Caco-2 (cell line): ENCODE measurements at regions not wholly inside any gene's neighbourhood (a gene's known extent, or its start where the extent isn't known, plus 50 kb on each side); places are given as distances from the start of the nearest gene placed in this dataset.

Experiments used
- BruUV-seq: library from RNA; stranded (reverse); fragments of 400-500 nt; replicated peaks from 2 replicates; lab custom pipeline; 2021; lab: Mats Ljungman, UMichigan
- CTCF ChIA-PET: fragments of 300-600 bp; sonication (Branson Sonifier 250); formaldehyde crosslinking; loops from one replicate; lab custom pipeline; 2022; ENCODE audit warnings: antibody characterized with exemption; lab: Charles Lee
- POLR2A ChIA-PET: fragments of 300-600 bp; sonication (Branson Sonifier 250); formaldehyde crosslinking; loops from one replicate; lab custom pipeline; 2022; ENCODE audit warnings: antibody characterized with exemption; lab: Charles Lee
- DNase-seq, 2 experiments: peaks; one replicate each; pipeline versions ENCODE4 v3.0.0 to v3.0.0-alpha.2; 2020 to 2022
- H3K27me3 ChIP-seq: replicated peaks from 2 replicates; pipeline ENCODE4 v1.6.0; 2011; ENCODE audit warnings: low read length; ENCODE audit not compliant: control insufficient read depth, insufficient read depth
- H3K36me3 ChIP-seq: 2 replicates; pipeline ENCODE4 v1.5.1; 2011; ENCODE audit warnings: low read length; ENCODE audit not compliant: control insufficient read depth, insufficient read depth
- H3K4me1 ChIP-seq: fragments of 250-450 bp; sonication (Bioruptor Pico); 2 replicates; pipeline ENCODE4 v1.5.1; 2020; ENCODE audit warnings: mild to moderate bottlenecking
- H3K4me3 ChIP-seq: 2 replicates; pipeline ENCODE4 v1.5.1; 2011; ENCODE audit warnings: low read depth, mild to moderate bottlenecking, control low read depth, low read length
- H3K9me3 ChIP-seq: fragments of 250-450 bp; sonication (Bioruptor Pico); 2 replicates; pipeline ENCODE4 v1.5.1; 2020; ENCODE audit warnings: mild to moderate bottlenecking, moderate library complexity
- H3K27ac Mint-ChIP-seq: one replicate; pipeline ENCODE4 v1.8.0; 2022; ENCODE audit warnings: mixed read lengths; ENCODE audit not compliant: unreplicated experiment
- H3K27me3 Mint-ChIP-seq: one replicate; pipeline ENCODE4 v1.8.0; 2022; ENCODE audit warnings: mixed read lengths; ENCODE audit not compliant: insufficient read depth, unreplicated experiment
- H3K36me3 Mint-ChIP-seq: one replicate; pipeline ENCODE4 v1.8.0; 2022; ENCODE audit warnings: mild to moderate bottlenecking, mixed read lengths; ENCODE audit not compliant: insufficient read depth, unreplicated experiment
- H3K4me1 Mint-ChIP-seq: one replicate; pipeline ENCODE4 v1.8.0; 2022; ENCODE audit warnings: low read depth, mixed read lengths; ENCODE audit not compliant: unreplicated experiment
- H3K4me3 Mint-ChIP-seq: one replicate; pipeline ENCODE4 v1.8.0; 2022; ENCODE audit warnings: mild to moderate bottlenecking, moderate library complexity, mixed read lengths; ENCODE audit not compliant: unreplicated experiment
- H3K9me3 Mint-ChIP-seq: one replicate; pipeline ENCODE4 v1.8.0; 2022; ENCODE audit warnings: mixed read lengths; ENCODE audit not compliant: unreplicated experiment
- CTCF ChIP-seq, 2 experiments: fragments of 200-600 bp in 1 of 2; IDR thresholded peaks; 1 replicate in 1 of 2; 2 replicates in 1 of 2; pipeline versions ENCODE4 v1.5.1 to v1.8.0; 2011 to 2022; ENCODE audit warnings: antibody characterized with exemption in 1 of 2, control low read depth in 1 of 2, inconsistent platforms in 1 of 2, low read depth in 1 of 2, low read length in 1 of 2, mild to moderate bottlenecking in 1 of 2, moderate library complexity in 1 of 2; ENCODE audit not compliant: insufficient read depth in 1 of 2, severe bottlenecking in 1 of 2, unreplicated experiment in 1 of 2
- intact Hi-C: fragments of 100-400 bp; cut with micrococcal nuclease; formaldehyde crosslinking; loops from one replicate; pipeline ENCODE4 v1.10.0; 2022; ENCODE audit not compliant: unreplicated experiment

GRCh38 chr9:82474235-82474634 lies 485.7 kb downstream of the SPATA31D1 start:
- intact Hi-C loops, result loop anchor here (10.0 kb wide), 1 partner anchor 59 kb away; no protein-coding TSS in a partner anchor
- Mint-ChIP-seq H3K27ac (no peak overlapping the region), H3K4me3 (no peak overlapping the region), H3K4me1 (no peaks in the 10 kb centered on the region), H3K27me3 (no peaks in the 10 kb centered on the region), H3K9me3 (no peaks in the 10 kb centered on the region), H3K36me3 (no peaks in the 10 kb centered on the region)
- ChIA-PET CTCF (no interaction called here), POLR2A (no interaction called here)
- no TSS peak for BruUV-seq
- Histone ChIP-seq H3K4me1 (no peaks in the 10 kb centered on the region), H3K36me3 (no peaks in the 10 kb centered on the region), H3K27me3 (no peaks in the 10 kb centered on the region), H3K9me3 (no peaks in the 10 kb centered on the region), H3K4me3 (no peak overlapping the region)
- no peak for DNase-seq
- TF ChIP-seq CTCF (IDR thresholded peaks at IDR 0.05; ENCODE audit: insufficient read depth in 1 of 2, low read depth in 1 of 2, low read length in 1 of 2, severe bottlenecking in 1 of 2, unreplicated experiment in 1 of 2), result no peak

GRCh38 chr9:82475584-82476301 lies 487.2 kb downstream of the SPATA31D1 start:
- intact Hi-C loops, result loop anchor here (10.0 kb wide), 1 partner anchor 61 kb away; no protein-coding TSS in a partner anchor
- H3K36me3 Mint-ChIP-seq, result no peaks in the 10 kb centered on the region
- Histone ChIP-seq H3K27me3 (no peaks in the 10 kb centered on the region), H3K4me1 (no peaks in the 10 kb centered on the region), H3K4me3 (no peak overlapping the region), H3K9me3 (no peaks in the 10 kb centered on the region), H3K36me3 (no peaks in the 10 kb centered on the region)
- H3K4me3 Mint-ChIP-seq, result no peak overlapping the region
- no peaks in the 10 kb centered on the region for H3K4me1 Mint-ChIP-seq
- no peak for TF ChIP-seq CTCF (IDR thresholded peaks at IDR 0.05; ENCODE audit: insufficient read depth in 1 of 2, low read depth in 1 of 2, low read length in 1 of 2, severe bottlenecking in 1 of 2, unreplicated experiment in 1 of 2)
- no peak overlapping the region for H3K27ac Mint-ChIP-seq
- no peaks in the 10 kb centered on the region for H3K9me3 Mint-ChIP-seq
- CTCF ChIA-PET, result no interaction called here
- no peak for DNase-seq
- no TSS peak for BruUV-seq
- POLR2A ChIA-PET, result no interaction called here
- H3K27me3 Mint-ChIP-seq, result no peaks in the 10 kb centered on the region

- ChIA-PET CTCF (no interaction called here), POLR2A (no interaction called here)
- H3K4me3 ChIP-seq, result no peak overlapping the region
- no TSS peak for BruUV-seq
- Mint-ChIP-seq H3K4me1 (no peaks in the 10 kb centered on the region), H3K4me3 (no peak overlapping the region), H3K9me3 (no peaks in the 10 kb centered on the region), H3K36me3 (no peaks in the 10 kb centered on the region), H3K27me3 (no peaks in the 10 kb centered on the region), H3K27ac (no peak overlapping the region)
- H3K4me1 ChIP-seq, result no peaks in the 10 kb centered on the region
- no peaks in the 10 kb centered on the region for H3K36me3 ChIP-seq
- no peaks in the 10 kb centered on the region for H3K9me3 ChIP-seq
- intact Hi-C loops, result no loop called here
- no peak for TF ChIP-seq CTCF (IDR thresholded peaks at IDR 0.05; ENCODE audit: insufficient read depth in 1 of 2, low read depth in 1 of 2, low read length in 1 of 2, severe bottlenecking in 1 of 2, unreplicated experiment in 1 of 2)
- DNase-seq, result no peak
- no peaks in the 10 kb centered on the region for H3K27me3 ChIP-seq
Observed at GRCh38 chr9:82480921-82481320, 492.3 kb downstream of the SPATA31D1 start.
